IMR-90 (cell line): ENCODE measurements at regions not wholly inside any gene's neighbourhood (a gene's known extent, or its start where the extent isn't known, plus 50 kb on each side); places are given as distances from the start of the nearest gene placed in this dataset.
"Not testable (repeated sequence)": the region's sequence is repeated elsewhere in the genome, so short reads cannot be mapped to it uniquely, and the experiment has no call there.

ENCODE experiments used
- ATAC-seq: fragments of 200-7000 bp; cut with Tn5 transposase; 2 replicates; pipeline ENCODE4 v1.9.1; 2020; ENCODE audit warnings: low read depth, mild to moderate bottlenecking, moderate library complexity
- BruUV-seq: library from RNA; stranded (reverse); fragments of 400-500 nt; replicated peaks from 2 replicates; lab custom pipeline; 2021; lab: Mats Ljungman, UMichigan
- CTCF ChIA-PET: fragments of 300-600 bp; formaldehyde crosslinking; extraction: SDS; loops from one replicate; lab custom pipeline; 2021; ENCODE audit warnings: antibody characterized with exemption; lab: Yijun Ruan, JAX
- POLR2A ChIA-PET: fragments of 300-600 bp; sonication (Branson Sonifier 250); formaldehyde crosslinking; loops from one replicate; lab custom pipeline; 2022; ENCODE audit warnings: antibody characterized with exemption; ENCODE audit not compliant: unreplicated experiment; lab: Charles Lee
- DNase-seq: peaks from one replicate; pipeline ENCODE4 v3.0.0; 2013
- H2AFZ ChIP-seq: replicated peaks from 2 replicates; pipeline ENCODE3; 2013; ENCODE audit warnings: low read length, mild to moderate bottlenecking; ENCODE audit not compliant: poor library complexity
- H2AK5ac ChIP-seq: 2 replicates; pipeline ENCODE4 v1.6.1; 2013; ENCODE audit warnings: low read depth, low read length, inconsistent platforms
- H2AK9ac ChIP-seq: replicated peaks from 2 replicates; pipeline ENCODE3; 2013; ENCODE audit warnings: mild to moderate bottlenecking, low read depth, low read length, moderate library complexity; ENCODE audit not compliant: poor library complexity
- H2BK120ac ChIP-seq: 2 replicates; pipeline ENCODE4 v1.6.1; 2013; ENCODE audit warnings: low read depth, low read length, inconsistent platforms
- H2BK15ac ChIP-seq: 3 replicates; pipeline ENCODE4 v1.6.1; 2013; ENCODE audit warnings: low read depth, low read length, inconsistent platforms
- H2BK20ac ChIP-seq: 2 replicates; pipeline ENCODE4 v1.6.1; 2013; ENCODE audit warnings: low read depth, mild to moderate bottlenecking, inconsistent platforms, low read length, moderate library complexity
- H2BK5ac ChIP-seq: 2 replicates; pipeline ENCODE4 v1.6.1; 2013; ENCODE audit warnings: mild to moderate bottlenecking, low read depth, low read length, inconsistent platforms; ENCODE audit not compliant: poor library complexity, severe bottlenecking
- H3K14ac ChIP-seq: replicated peaks from 2 replicates; pipeline ENCODE4 v1.6.1; 2013; ENCODE audit warnings: low read depth, low read length, inconsistent platforms
- H3K18ac ChIP-seq: 2 replicates; pipeline ENCODE4 v1.6.1; 2013; ENCODE audit warnings: low read depth, low read length, control low read depth
- H3K23ac ChIP-seq: 2 replicates; pipeline ENCODE4 v1.6.1; 2013; ENCODE audit warnings: low read depth, low read length, inconsistent platforms
- H3K27ac ChIP-seq: 2 replicates; pipeline ENCODE4 v1.5.1; 2013; ENCODE audit warnings: mild to moderate bottlenecking, control low read depth, low read length; ENCODE audit not compliant: insufficient read depth
- H3K27me3 ChIP-seq: 2 replicates; pipeline ENCODE4 v1.6.1; 2013; ENCODE audit warnings: low read length; ENCODE audit not compliant: control insufficient read depth, insufficient read depth
- H3K36me3 ChIP-seq: 2 replicates; pipeline ENCODE4 v1.6.1; 2013; ENCODE audit warnings: low read length, mixed read lengths; ENCODE audit not compliant: control insufficient read depth, insufficient read depth
- H3K4ac ChIP-seq: 2 replicates; pipeline ENCODE4 v1.6.1; 2013; ENCODE audit warnings: low read depth, low read length, inconsistent platforms
- H3K4me1 ChIP-seq: 2 replicates; pipeline ENCODE4 v1.6.1; 2013; ENCODE audit warnings: low read length, mixed read lengths; ENCODE audit not compliant: control insufficient read depth, insufficient read depth
- H3K4me2 ChIP-seq: 2 replicates; pipeline ENCODE4 v1.6.1; 2013; ENCODE audit warnings: low read depth, mild to moderate bottlenecking, control low read depth, low read length, moderate library complexity
- H3K4me3 ChIP-seq: 2 replicates; pipeline ENCODE4 v1.5.1; 2013; ENCODE audit warnings: low read depth, mild to moderate bottlenecking, control low read depth, low read length, moderate library complexity; ENCODE audit not compliant: insufficient read depth
- H3K56ac ChIP-seq: 2 replicates; pipeline ENCODE4 v1.6.1; 2013; ENCODE audit warnings: low read length, inconsistent platforms; ENCODE audit not compliant: insufficient read depth; ENCODE audit errors: extremely low read depth
- H3K79me1 ChIP-seq, 2 experiments: 2 replicates each; pipeline ENCODE4 v1.6.1; 2013; ENCODE audit warnings: low read length in 2 of 2, inconsistent platforms in 1 of 2, low read depth in 1 of 2
- H3K9ac ChIP-seq: 2 replicates; pipeline ENCODE4 v1.6.1; 2013; ENCODE audit warnings: low read depth, low read length, control low read depth
- H3K9me1 ChIP-seq: 2 replicates; pipeline ENCODE4 v1.6.1; 2013; ENCODE audit warnings: low read length, inconsistent platforms; ENCODE audit not compliant: insufficient read depth
- H3K9me3 ChIP-seq: 2 replicates; pipeline ENCODE4 v1.6.1; 2013; ENCODE audit warnings: low read length; ENCODE audit not compliant: control insufficient read depth, insufficient read depth
- H4K20me1 ChIP-seq: 2 replicates; pipeline ENCODE4 v1.6.1; 2013; ENCODE audit warnings: low read length, inconsistent platforms; ENCODE audit not compliant: insufficient read depth
- H4K5ac ChIP-seq: 2 replicates; pipeline ENCODE4 v1.6.1; 2013; ENCODE audit warnings: mild to moderate bottlenecking, low read depth, low read length, control low read depth
- H4K8ac ChIP-seq, 2 experiments: 2 replicates each; pipeline ENCODE4 v1.6.1; 2013; ENCODE audit warnings: low read depth in 2 of 2, low read length in 2 of 2, control low read depth in 1 of 2, inconsistent platforms in 1 of 2
- H4K91ac ChIP-seq: 2 replicates; pipeline ENCODE4 v1.6.1; 2013; ENCODE audit warnings: low read depth, low read length, inconsistent platforms; ENCODE audit not compliant: insufficient read depth
- WGBS, 2 experiments: methylation state at CpG; one replicate each; pipeline versions ENCODE4 v1.1.5 to v1.1.7; 2013; ENCODE audit warnings: missing lambda C conversion rate in 2 of 2; ENCODE audit not compliant: insufficient read length in 1 of 2; ENCODE audit errors: extremely low coverage in 2 of 2; 5-methylcytosine and 5-hydroxymethylcytosine counted together
- dilution Hi-C: fragments of 300-500 bp; cut with HindIII; formaldehyde crosslinking; loops from one replicate; pipeline ENCODE4 v1.14.3; 2018; ENCODE audit warnings: low sequenced_read_pairs; ENCODE audit not compliant: unreplicated experiment
- in situ Hi-C: fragments of 300-500 bp; cut with MboI; formaldehyde crosslinking; loops from 3 replicates; pipeline ENCODE4 v1.14.3; 2019; ENCODE audit warnings: low sequenced_read_pairs, inconsistent platforms, mixed read lengths
- intact Hi-C: fragments of 100-400 bp; cut with micrococcal nuclease; formaldehyde crosslinking; loops from 2 replicates; pipeline ENCODE4 v1.10.0; 2022

DNA sequence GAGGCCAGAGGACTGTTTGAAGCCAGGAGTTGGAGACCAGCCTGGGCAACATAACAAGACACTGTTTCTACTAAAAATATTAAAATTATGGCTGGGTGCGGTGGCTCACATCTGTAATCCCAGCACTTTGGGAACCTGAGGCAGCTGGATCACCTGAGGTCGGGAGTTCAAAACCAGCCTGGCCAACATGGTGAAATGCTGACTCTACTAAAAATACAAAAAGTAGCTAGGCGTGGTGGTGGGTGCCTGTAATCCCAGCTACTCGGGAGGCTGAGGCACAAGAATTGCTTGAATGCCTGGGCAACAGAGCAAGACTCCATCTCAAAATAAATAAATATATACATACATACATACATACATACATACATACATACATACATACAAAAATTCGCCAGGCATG lies 99.7 kb downstream of the TMEM130 start:
- H3K79me1 ChIP-seq, H3K9me3 ChIP-seq, H2AFZ ChIP-seq, BruUV-seq, H4K91ac ChIP-seq, H3K9me1 ChIP-seq, intact Hi-C loops, H3K4me1 ChIP-seq, POLR2A ChIA-PET, H3K18ac ChIP-seq, H2AK9ac ChIP-seq, ATAC-seq, H3K27ac ChIP-seq, H3K14ac ChIP-seq, CTCF ChIA-PET, H3K36me3 ChIP-seq, H2BK20ac ChIP-seq, dilution Hi-C loops, H2AK5ac ChIP-seq, H4K8ac ChIP-seq, DNase-seq, H3K9ac ChIP-seq, H3K56ac ChIP-seq, H2BK15ac ChIP-seq, H3K23ac ChIP-seq, H4K5ac ChIP-seq, H4K20me1 ChIP-seq, in situ Hi-C loops, H2BK5ac ChIP-seq, H3K27me3 ChIP-seq, H3K4me2 ChIP-seq, H3K4ac ChIP-seq, H3K4me3 ChIP-seq, H2BK120ac ChIP-seq: not testable (repeated sequence)
- no CpG with 5 or more reads among the region's 5 CpGs for WGBS, 2 experiments
